ENCODE measurements at regions not wholly inside any gene's neighbourhood (a gene's known extent, or its start where the extent isn't known, plus 50 kb on each side); places are given as distances from the start of the nearest gene placed in this dataset.

DNA sequence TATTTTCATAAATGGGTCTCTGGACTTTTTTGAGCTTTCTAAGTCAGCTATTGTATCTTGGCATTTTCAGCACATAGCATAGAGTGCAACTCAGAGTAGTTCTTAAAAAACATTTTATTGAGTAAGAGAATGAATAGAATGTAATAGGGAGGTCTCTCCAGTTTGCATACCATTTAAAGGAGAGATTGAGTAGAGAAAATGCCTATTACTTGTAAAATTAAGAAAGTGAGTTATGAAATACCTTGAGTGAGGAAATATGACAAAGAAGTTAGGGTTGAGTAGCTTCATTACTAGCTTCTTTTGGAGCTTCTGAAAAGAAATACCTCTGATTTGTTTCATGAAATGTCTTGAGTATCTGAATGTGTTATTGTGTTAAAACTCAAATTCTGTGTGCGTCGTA lies 140.0 kb downstream of the AASDHPPT start:
- Mint-ChIP-seq H3K4me1 (no peaks in the 10 kb centered on the region), H3K27me3 (ENCODE audit: low read depth in 3 of 3) (no peaks in the 10 kb centered on the region), H3K9me3 (peaks cover 4 to 17% (median 10%) of the 10 kb centered on the region in 7 donors), H3K27ac (no peak overlapping the region), H3K4me3 (no peak overlapping the region), H3K36me3 (no peaks in the 10 kb centered on the region)
- no peak overlapping the region for H3K27ac ChIP-seq (ENCODE audit: low read depth in 1 of 2, low read length in 2 of 2)
- no peaks in the 10 kb centered on the region for H3K27me3 ChIP-seq (ENCODE audit: control insufficient read depth in 2 of 2, insufficient read depth in 2 of 2, low read length in 2 of 2)
- 100% methylated on average over 2 of the region's 2 CpGs for WGBS (ENCODE audit: insufficient coverage)
- H2AFZ ChIP-seq (ENCODE audit: insufficient read depth, low read depth, low read length, poor library complexity, severe bottlenecking) = no peak overlapping the region
- no peak overlapping the region for H3K9ac ChIP-seq (ENCODE audit: insufficient read depth, low read length, poor library complexity, severe bottlenecking)
- H3K4me2 ChIP-seq (replicated peaks; ENCODE audit: extremely low read depth, low read length, poor library complexity, severe bottlenecking) = no peak overlapping the region
- H3K36me3 ChIP-seq (replicated peaks in 1 of 2; ENCODE audit: control insufficient read depth in 1 of 2, insufficient read depth in 2 of 2, low read length in 2 of 2) = no peaks in the 10 kb centered on the region
- H3K4me1 ChIP-seq (ENCODE audit: control insufficient read depth in 1 of 2, insufficient read depth in 2 of 2, low read length in 2 of 2) = no peaks in the 10 kb centered on the region
- peaks cover 9 to 25% of the 10 kb centered on the region in 2 donors for H3K9me3 ChIP-seq (replicated peaks in 1 of 2; ENCODE audit: control insufficient read depth in 1 of 2, insufficient read depth in 1 of 2, low read length in 2 of 2)
- DNase-seq = no peak
- no peak for TF ChIP-seq CTCF (IDR thresholded peaks at IDR 0.05)
- no peaks in the 10 kb centered on the region for H3K79me2 ChIP-seq (ENCODE audit: insufficient read depth, low read length)
- intact Hi-C loops (cut with micrococcal nuclease) = no loop called here
- no peak overlapping the region for H3K4me3 ChIP-seq (replicated peaks in 1 of 3; ENCODE audit: low read depth in 2 of 3, low read length in 3 of 3)
- H4K20me1 ChIP-seq (ENCODE audit: insufficient read depth, low read length) = no peaks in the 10 kb centered on the region

- Histone ChIP-seq H3K4me1 (ENCODE audit: control insufficient read depth in 1 of 2, insufficient read depth in 2 of 2, low read length in 2 of 2) (no peaks in the 10 kb centered on the region), H3K36me3 (replicated peaks in 1 of 2; ENCODE audit: control insufficient read depth in 1 of 2, insufficient read depth in 2 of 2, low read length in 2 of 2) (no peaks in the 10 kb centered on the region), H4K20me1 (ENCODE audit: insufficient read depth, low read length) (no peaks in the 10 kb centered on the region), H3K79me2 (ENCODE audit: insufficient read depth, low read length) (no peaks in the 10 kb centered on the region), H3K4me2 (replicated peaks; ENCODE audit: extremely low read depth, low read length, poor library complexity, severe bottlenecking) (no peak overlapping the region), H3K27ac (ENCODE audit: low read depth in 1 of 2, low read length in 2 of 2) (no peak overlapping the region), H3K9me3 (replicated peaks in 1 of 2; ENCODE audit: control insufficient read depth in 1 of 2, insufficient read depth in 1 of 2, low read length in 2 of 2) (peaks cover 16 to 25% of the 10 kb centered on the region in 2 donors), H3K4me3 (replicated peaks in 1 of 3; ENCODE audit: low read depth in 2 of 3, low read length in 3 of 3) (no peak overlapping the region), H3K9ac (ENCODE audit: insufficient read depth, low read length, poor library complexity, severe bottlenecking) (no peak overlapping the region), H2AFZ (ENCODE audit: insufficient read depth, low read depth, low read length, poor library complexity, severe bottlenecking) (no peak overlapping the region), H3K27me3 (ENCODE audit: control insufficient read depth in 2 of 2, insufficient read depth in 2 of 2, low read length in 2 of 2) (no peaks in the 10 kb centered on the region)
- Mint-ChIP-seq H3K27me3 (ENCODE audit: low read depth in 3 of 3) (no peaks in the 10 kb centered on the region), H3K36me3 (no peaks in the 10 kb centered on the region), H3K9me3 (peaks cover 7 to 20% (median 13%) of the 10 kb centered on the region in 7 donors), H3K27ac (no peak overlapping the region), H3K4me1 (no peaks in the 10 kb centered on the region), H3K4me3 (no peak overlapping the region)
- 83% methylated on average over 2 of the region's 3 CpGs for WGBS (ENCODE audit: insufficient coverage)
- intact Hi-C loops (cut with micrococcal nuclease) = no loop called here
- DNase-seq = no peak
- TF ChIP-seq CTCF (IDR thresholded peaks at IDR 0.05) = no peak
Measured at GRCh38 chr11:106218106-106218505, 140.6 kb downstream of the AASDHPPT start.
